ENCODE measurements at regions not wholly inside any gene's neighbourhood (a gene's known extent, or its start where the extent isn't known, plus 50 kb on each side); places are given as distances from the start of the nearest gene placed in this dataset.

- TF ChIP-seq CTCF (IDR thresholded peaks at IDR 0.05; ENCODE audit: low read depth, low read length, missing control alignments): no peak
- DNase-seq (ENCODE audit: extremely low read depth, low read depth): no peak
- H3K4me3 ChIP-seq (replicated peaks; ENCODE audit: low read depth, low read length): no peak overlapping the region
Measured at GRCh38 chr2:66174491-66174890, 260.4 kb upstream of the MEIS1 start.

- DNase-seq (ENCODE audit: extremely low read depth, low read depth): no peak
- H3K4me3 ChIP-seq (replicated peaks; ENCODE audit: low read depth, low read length): no peak overlapping the region
- no peak for TF ChIP-seq CTCF (IDR thresholded peaks at IDR 0.05; ENCODE audit: low read depth, low read length, missing control alignments)
Measured at GRCh38 chr2:66173645-66174044, 261.3 kb upstream of the MEIS1 start.

GRCh38 chr2:66171530-66171929, 263.4 kb upstream of the MEIS1 start:
- no peak overlapping the region for H3K4me3 ChIP-seq (replicated peaks; ENCODE audit: low read depth, low read length)
- DNase-seq (ENCODE audit: extremely low read depth, low read depth): no peak
- TF ChIP-seq CTCF (IDR thresholded peaks at IDR 0.05; ENCODE audit: low read depth, low read length, missing control alignments): no peak

GRCh38 chr2:66170744-66171330, 264.1 kb upstream of the MEIS1 start:
- no peak for TF ChIP-seq CTCF (IDR thresholded peaks at IDR 0.05; ENCODE audit: low read depth, low read length, missing control alignments)
- H3K4me3 ChIP-seq (replicated peaks; ENCODE audit: low read depth, low read length): no peak overlapping the region
- DNase-seq (ENCODE audit: extremely low read depth, low read depth): no peak

GRCh38 chr2:66169076-66169475, 265.8 kb upstream of the MEIS1 start:
- TF ChIP-seq CTCF (IDR thresholded peaks at IDR 0.05; ENCODE audit: low read depth, low read length, missing control alignments): no peak
- no peak for DNase-seq (ENCODE audit: extremely low read depth, low read depth)
- H3K4me3 ChIP-seq (replicated peaks; ENCODE audit: low read depth, low read length): no peak overlapping the region

- TF ChIP-seq CTCF (IDR thresholded peaks at IDR 0.05; ENCODE audit: low read depth, low read length, missing control alignments): no peak
Measured at GRCh38 chr2:66164470-66164869, 270.5 kb upstream of the MEIS1 start.

GRCh38 chr2:66156171-66156570, 278.8 kb upstream of the MEIS1 start:
- DNase-seq (ENCODE audit: extremely low read depth, low read depth): no peak
- no peak overlapping the region for H3K4me3 ChIP-seq (replicated peaks; ENCODE audit: low read depth, low read length)
- no peak for TF ChIP-seq CTCF (IDR thresholded peaks at IDR 0.05; ENCODE audit: low read depth, low read length, missing control alignments)

More at GRCh38 chr2:66164470-66164869, 270.5 kb upstream of the MEIS1 start:
- no peak overlapping the region for H3K4me3 ChIP-seq (replicated peaks; ENCODE audit: low read depth, low read length)
- no peak for DNase-seq (ENCODE audit: extremely low read depth, low read depth)

All from HFF-Myc (cell line).